ENCODE measurements at regions not wholly inside any gene's neighbourhood (a gene's known extent, or its start where the extent isn't known, plus 50 kb on each side); places are given as distances from the start of the nearest gene placed in this dataset.
"Not testable (repeated sequence)": the region's sequence is repeated elsewhere in the genome, so short reads cannot be mapped to it uniquely, and the experiment has no call there.

- no peak for DNase-seq
Measured at GRCh38 chr3:14057701-14058100, 67.0 kb downstream of the CHCHD4 start.

GRCh38 chr3:14047841-14048240 lies 76.8 kb downstream of the CHCHD4 start:
- DNase-seq, result no peak

- no peak for DNase-seq
Measured at GRCh38 chr3:14047027-14047426, 77.6 kb downstream of the CHCHD4 start.

- no peak for DNase-seq
Measured at GRCh38 chr3:14042680-14043079, 82.0 kb downstream of the CHCHD4 start.

- no peak for DNase-seq
Measured at GRCh38 chr3:14039149-14039548, 85.5 kb downstream of the CHCHD4 start.

- no peak for DNase-seq
Measured at GRCh38 chr3:14037211-14037610, 87.5 kb downstream of the CHCHD4 start.

- DNase-seq, result no peak
Measured at GRCh38 chr3:14033023-14033422, 91.6 kb downstream of the CHCHD4 start.

GRCh38 chr3:14031271-14031670 lies 93.4 kb downstream of the CHCHD4 start:
- DNase-seq, result no peak

- DNase-seq, result not testable (repeated sequence)
Measured at GRCh38 chr3:14029390-14029995, 95.2 kb downstream of the CHCHD4 start.

- DNase-seq, result not testable (repeated sequence)
Measured at GRCh38 chr3:14028122-14028521, 96.5 kb downstream of the CHCHD4 start.

GRCh38 chr3:14019459-14019858 lies 105.2 kb downstream of the CHCHD4 start:
- DNase-seq, result no peak

- DNase-seq, result no peak
Measured at GRCh38 chr3:14016900-14017475, 107.7 kb downstream of the CHCHD4 start.

- no peak for DNase-seq
Measured at GRCh38 chr3:14007006-14007405, 117.7 kb downstream of the CHCHD4 start.

- DNase-seq, result no peak
Measured at GRCh38 chr3:14001136-14001535, 121.3 kb upstream of the WNT7A start.

GRCh38 chr3:14000556-14000955 lies 120.7 kb upstream of the WNT7A start:
- no peak for DNase-seq

GRCh38 chr3:13998831-13999230 lies 119.0 kb upstream of the WNT7A start:
- DNase-seq, result no peak

- DNase-seq, result not testable (repeated sequence)
Measured at GRCh38 chr3:13995216-13995615, 115.3 kb upstream of the WNT7A start.

GRCh38 chr3:13988925-13989324 lies 109.1 kb upstream of the WNT7A start:
- not testable (repeated sequence) for DNase-seq

GRCh38 chr3:13976469-13976868 lies 96.6 kb upstream of the WNT7A start:
- no peak for DNase-seq

GRCh38 chr3:13975686-13976085 lies 95.8 kb upstream of the WNT7A start:
- DNase-seq, result no peak

GRCh38 chr3:13972679-13973379 lies 93.0 kb upstream of the WNT7A start:
- DNase-seq, result no peak

- DNase-seq, result no peak
Measured at GRCh38 chr3:13966302-13966701, 86.4 kb upstream of the WNT7A start.

- DNase-seq, result no peak
Measured at GRCh38 chr3:13963137-13963886, 83.4 kb upstream of the WNT7A start.
